HCT116 (cell line): ENCODE measurements at regions not wholly inside any gene's neighbourhood (a gene's known extent, or its start where the extent isn't known, plus 50 kb on each side); places are given as distances from the start of the nearest gene placed in this dataset.

Source experiments
- EZH2 ChIP-seq: fragments of 200-600 bp; sonication (generic); IDR thresholded peaks from 2 replicates; pipeline ENCODE4 v1.6.1; 2017; ENCODE audit warnings: antibody characterized with exemption, mixed run types
- POLR2A ChIP-seq: IDR thresholded peaks from 2 replicates; pipeline ENCODE4 v1.7.0; 2011; ENCODE audit warnings: borderline replicate concordance; ENCODE audit not compliant: insufficient read depth, insufficient read length; ENCODE audit errors: extremely low read depth
- SP1 ChIP-seq: IDR thresholded peaks from 2 replicates; pipeline ENCODE4 v1.6.1; 2012; ENCODE audit warnings: low read depth
- SRF ChIP-seq: IDR thresholded peaks from 2 replicates; pipeline ENCODE4 v1.6.1; 2012; ENCODE audit warnings: low read depth
- ZNF274 ChIP-seq: fragments of 200-500 bp; sonication (Bioruptor generic); IDR thresholded peaks from 2 replicates; pipeline ENCODE4 v1.6.1; 2014; ENCODE audit warnings: mild to moderate bottlenecking, low read depth, low read length, inconsistent platforms
- TF ChIP-seq, protein P1 (sequence below): IDR thresholded peaks from 2 replicates; pipeline ENCODE4 v1.6.1; 2012
- TF ChIP-seq, protein P2 (sequence below), 3 experiments: fragments of 200-600 bp in 1 of 3; sonication (generic) in 1 of 3; IDR thresholded peaks in 2 of 3; conservative IDR thresholded peaks in 1 of 3; 2 replicates each; pipeline ENCODE4 v1.5.1; 2012 to 2017; ENCODE audit warnings: low read depth in 2 of 3, low read length in 2 of 3, antibody characterized with exemption in 1 of 3, borderline replicate concordance in 1 of 3, control low read depth in 1 of 3, mild to moderate bottlenecking in 1 of 3, mixed read lengths in 1 of 3, mixed run types in 1 of 3, moderate library complexity in 1 of 3; ENCODE audit not compliant: insufficient read depth in 1 of 3
- TF ChIP-seq, protein P3 (sequence below): IDR thresholded peaks from 2 replicates; pipeline ENCODE4 v1.6.1; 2011; ENCODE audit warnings: mild to moderate bottlenecking, low read length, moderate library complexity; ENCODE audit not compliant: insufficient replicate concordance; ENCODE audit errors: extremely low read depth

DNA sequence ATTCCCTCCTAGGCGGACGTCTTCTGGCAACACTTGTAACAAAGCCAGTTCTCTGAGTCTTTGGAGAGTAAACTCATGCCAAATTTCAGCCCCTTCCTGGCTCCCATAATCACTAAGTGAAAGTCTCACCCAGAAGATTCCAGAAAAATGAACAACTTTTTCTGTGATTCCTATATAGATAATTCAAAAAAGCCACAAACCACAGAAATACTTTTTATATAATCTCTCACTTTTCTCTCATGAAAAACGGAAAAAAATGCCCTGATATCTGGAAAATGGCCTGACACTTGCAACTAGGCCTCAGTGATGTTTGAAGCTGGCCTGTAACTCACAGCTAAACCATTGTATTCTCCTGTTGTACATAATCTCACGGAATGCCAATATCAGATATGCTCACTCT is 296.2 kb downstream of the HTR7 start:
- no peak for TF ChIP-seq SRF
- TF ChIP-seq, protein P1, sequence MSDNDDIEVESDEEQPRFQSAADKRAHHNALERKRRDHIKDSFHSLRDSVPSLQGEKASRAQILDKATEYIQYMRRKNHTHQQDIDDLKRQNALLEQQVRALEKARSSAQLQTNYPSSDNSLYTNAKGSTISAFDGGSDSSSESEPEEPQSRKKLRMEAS: no peak
- no peak for TF ChIP-seq ZNF274
- TF ChIP-seq, protein P2, sequence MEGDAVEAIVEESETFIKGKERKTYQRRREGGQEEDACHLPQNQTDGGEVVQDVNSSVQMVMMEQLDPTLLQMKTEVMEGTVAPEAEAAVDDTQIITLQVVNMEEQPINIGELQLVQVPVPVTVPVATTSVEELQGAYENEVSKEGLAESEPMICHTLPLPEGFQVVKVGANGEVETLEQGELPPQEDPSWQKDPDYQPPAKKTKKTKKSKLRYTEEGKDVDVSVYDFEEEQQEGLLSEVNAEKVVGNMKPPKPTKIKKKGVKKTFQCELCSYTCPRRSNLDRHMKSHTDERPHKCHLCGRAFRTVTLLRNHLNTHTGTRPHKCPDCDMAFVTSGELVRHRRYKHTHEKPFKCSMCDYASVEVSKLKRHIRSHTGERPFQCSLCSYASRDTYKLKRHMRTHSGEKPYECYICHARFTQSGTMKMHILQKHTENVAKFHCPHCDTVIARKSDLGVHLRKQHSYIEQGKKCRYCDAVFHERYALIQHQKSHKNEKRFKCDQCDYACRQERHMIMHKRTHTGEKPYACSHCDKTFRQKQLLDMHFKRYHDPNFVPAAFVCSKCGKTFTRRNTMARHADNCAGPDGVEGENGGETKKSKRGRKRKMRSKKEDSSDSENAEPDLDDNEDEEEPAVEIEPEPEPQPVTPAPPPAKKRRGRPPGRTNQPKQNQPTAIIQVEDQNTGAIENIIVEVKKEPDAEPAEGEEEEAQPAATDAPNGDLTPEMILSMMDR (IDR thresholded peaks at IDR 0.05 in 2 of 3, conservative IDR thresholded peaks at IDR 0.05 in 1 of 3; ENCODE audit: borderline replicate concordance in 1 of 3, insufficient read depth in 1 of 3, low read depth in 2 of 3, low read length in 2 of 3): no peak
- no peak for TF ChIP-seq SP1
- TF ChIP-seq, protein P3, sequence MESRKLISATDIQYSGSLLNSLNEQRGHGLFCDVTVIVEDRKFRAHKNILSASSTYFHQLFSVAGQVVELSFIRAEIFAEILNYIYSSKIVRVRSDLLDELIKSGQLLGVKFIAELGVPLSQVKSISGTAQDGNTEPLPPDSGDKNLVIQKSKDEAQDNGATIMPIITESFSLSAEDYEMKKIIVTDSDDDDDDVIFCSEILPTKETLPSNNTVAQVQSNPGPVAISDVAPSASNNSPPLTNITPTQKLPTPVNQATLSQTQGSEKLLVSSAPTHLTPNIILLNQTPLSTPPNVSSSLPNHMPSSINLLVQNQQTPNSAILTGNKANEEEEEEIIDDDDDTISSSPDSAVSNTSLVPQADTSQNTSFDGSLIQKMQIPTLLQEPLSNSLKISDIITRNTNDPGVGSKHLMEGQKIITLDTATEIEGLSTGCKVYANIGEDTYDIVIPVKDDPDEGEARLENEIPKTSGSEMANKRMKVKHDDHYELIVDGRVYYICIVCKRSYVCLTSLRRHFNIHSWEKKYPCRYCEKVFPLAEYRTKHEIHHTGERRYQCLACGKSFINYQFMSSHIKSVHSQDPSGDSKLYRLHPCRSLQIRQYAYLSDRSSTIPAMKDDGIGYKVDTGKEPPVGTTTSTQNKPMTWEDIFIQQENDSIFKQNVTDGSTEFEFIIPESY: no peak
- no peak for TF ChIP-seq EZH2
- no peak for TF ChIP-seq POLR2A
